ENCODE measurements at regions not wholly inside any gene's neighbourhood (a gene's known extent, or its start where the extent isn't known, plus 50 kb on each side); places are given as distances from the start of the nearest gene placed in this dataset.

- Histone ChIP-seq H3K9me3 (ENCODE audit: severe bottlenecking) (no peaks in the 10 kb centered on the region), H3K27me3 (ENCODE audit: insufficient read depth, low read depth, severe bottlenecking) (no peaks in the 10 kb centered on the region), H3K4me3 (ENCODE audit: low read depth, low read length) (no peak overlapping the region), H3K36me3 (no peaks in the 10 kb centered on the region), H3K27ac (no peak overlapping the region)
- TF ChIP-seq CTCF (IDR thresholded peaks at IDR 0.05; ENCODE audit: low read depth, low read length) = no peak
- DNase-seq = no peak
These were observed 342.0 kb downstream of the TXNL1 start for GRCh38 chr18:56296381-56296780.

GRCh38 chr18:56294484-56295183, 343.8 kb downstream of the TXNL1 start:
- Histone ChIP-seq H3K27me3 (ENCODE audit: insufficient read depth, low read depth, severe bottlenecking) (no peaks in the 10 kb centered on the region), H3K9me3 (ENCODE audit: severe bottlenecking) (no peaks in the 10 kb centered on the region), H3K4me3 (ENCODE audit: low read depth, low read length) (no peak overlapping the region), H3K27ac (no peak overlapping the region), H3K36me3 (no peaks in the 10 kb centered on the region)
- DNase-seq = no peak
- TF ChIP-seq CTCF (IDR thresholded peaks at IDR 0.05; ENCODE audit: low read depth, low read length) = no peak

GRCh38 chr18:56291294-56291693, 347.1 kb downstream of the TXNL1 start:
- H3K27ac ChIP-seq = no peak overlapping the region
- no peak overlapping the region for H3K4me3 ChIP-seq (ENCODE audit: low read depth, low read length)
- no peak for TF ChIP-seq CTCF (IDR thresholded peaks at IDR 0.05; ENCODE audit: low read depth, low read length)
- no peaks in the 10 kb centered on the region for H3K27me3 ChIP-seq (ENCODE audit: insufficient read depth, low read depth, severe bottlenecking)
- H3K9me3 ChIP-seq (ENCODE audit: severe bottlenecking) = no peaks in the 10 kb centered on the region
- no peak for DNase-seq
- no peaks in the 10 kb centered on the region for H3K36me3 ChIP-seq

GRCh38 chr18:56289381-56289780, 349.0 kb downstream of the TXNL1 start:
- H3K36me3 ChIP-seq = no peaks in the 10 kb centered on the region
- no peak for TF ChIP-seq CTCF (IDR thresholded peaks at IDR 0.05; ENCODE audit: low read depth, low read length)
- no peak overlapping the region for H3K27ac ChIP-seq
- no peak for DNase-seq
- H3K4me3 ChIP-seq (ENCODE audit: low read depth, low read length) = no peak overlapping the region
- no peaks in the 10 kb centered on the region for H3K27me3 ChIP-seq (ENCODE audit: insufficient read depth, low read depth, severe bottlenecking)
- H3K9me3 ChIP-seq (ENCODE audit: severe bottlenecking) = no peaks in the 10 kb centered on the region

GRCh38 chr18:56286775-56287325, 351.5 kb downstream of the TXNL1 start:
- Histone ChIP-seq H3K9me3 (ENCODE audit: severe bottlenecking) (no peaks in the 10 kb centered on the region), H3K36me3 (no peaks in the 10 kb centered on the region), H3K4me3 (ENCODE audit: low read depth, low read length) (no peak overlapping the region), H3K27ac (no peak overlapping the region), H3K27me3 (ENCODE audit: insufficient read depth, low read depth, severe bottlenecking) (no peaks in the 10 kb centered on the region)
- DNase-seq = no peak
- no peak for TF ChIP-seq CTCF (IDR thresholded peaks at IDR 0.05; ENCODE audit: low read depth, low read length)
